ENCODE measurements at regions not wholly inside any gene's neighbourhood (a gene's known extent, or its start where the extent isn't known, plus 50 kb on each side); places are given as distances from the start of the nearest gene placed in this dataset.

DNA sequence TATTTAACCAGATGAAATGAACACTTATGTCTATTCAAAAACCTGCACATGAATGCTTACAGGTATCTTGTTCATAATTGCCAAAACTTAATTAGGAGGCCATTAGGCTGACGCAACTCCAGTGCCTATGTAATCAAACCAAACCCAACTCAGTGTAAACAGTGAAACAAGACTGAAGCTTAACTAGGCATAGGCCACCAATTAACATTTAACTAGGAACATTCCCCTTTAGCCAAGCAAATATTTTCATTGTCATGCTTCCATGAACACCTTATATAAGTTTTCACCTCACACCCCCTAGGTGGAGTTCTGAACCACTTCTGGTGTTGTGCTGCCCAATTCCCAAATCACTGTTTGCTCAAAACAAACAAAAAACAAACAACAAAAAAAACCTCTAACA lies 686.0 kb downstream of the STPG2 start:
- H3K4me1 ChIP-seq (ENCODE audit: control insufficient read depth, insufficient read depth, low read length), result peaks cover 15% of the 10 kb centered on the region
- H3K9me3 ChIP-seq (ENCODE audit: control insufficient read depth, insufficient read depth, low read length), result peaks cover 3% of the 10 kb centered on the region; the same call in 1 of the 2 replicates
- no peak overlapping the region for H3K9ac ChIP-seq (ENCODE audit: low read depth, low read length)
- H3K36me3 ChIP-seq (ENCODE audit: control insufficient read depth, insufficient read depth, low read length), result no peaks in the 10 kb centered on the region
- H3K4me3 ChIP-seq (ENCODE audit: low read depth, low read length), result no peak overlapping the region
- no peak overlapping the region for H3K27ac ChIP-seq (ENCODE audit: low read depth, low read length)
- H3K27me3 ChIP-seq (ENCODE audit: control insufficient read depth, insufficient read depth, low read length), result no peaks in the 10 kb centered on the region

DNA sequence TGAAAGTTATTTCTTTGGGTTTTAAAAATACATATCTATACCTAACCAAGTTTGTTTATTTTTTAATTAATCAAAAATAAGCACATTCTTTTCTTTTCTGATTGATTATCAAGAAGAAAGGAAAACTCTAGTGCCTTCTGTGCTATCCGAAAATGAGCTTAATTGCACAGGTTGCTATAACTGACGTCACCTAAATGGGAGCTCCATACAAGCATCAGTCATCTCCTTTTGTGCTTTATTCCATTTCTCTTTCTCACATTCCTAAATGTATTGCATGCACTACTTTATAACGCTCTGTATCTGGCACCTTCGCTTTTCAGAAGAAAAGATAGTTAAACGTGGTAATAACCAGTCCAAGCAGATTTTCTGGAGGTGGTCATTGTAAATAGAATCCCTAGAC lies 675.0 kb downstream of the STPG2 start:
- Histone ChIP-seq H3K4me3 (ENCODE audit: low read depth, low read length) (no peak overlapping the region), H3K9ac (ENCODE audit: low read depth, low read length) (no peak overlapping the region), H3K27ac (ENCODE audit: low read depth, low read length) (no peak overlapping the region), H3K9me3 (ENCODE audit: control insufficient read depth, insufficient read depth, low read length) (no peaks in the 10 kb centered on the region), H3K36me3 (ENCODE audit: control insufficient read depth, insufficient read depth, low read length) (no peaks in the 10 kb centered on the region), H3K27me3 (ENCODE audit: control insufficient read depth, insufficient read depth, low read length) (no peaks in the 10 kb centered on the region), H3K4me1 (ENCODE audit: control insufficient read depth, insufficient read depth, low read length) (no peaks in the 10 kb centered on the region)

DNA sequence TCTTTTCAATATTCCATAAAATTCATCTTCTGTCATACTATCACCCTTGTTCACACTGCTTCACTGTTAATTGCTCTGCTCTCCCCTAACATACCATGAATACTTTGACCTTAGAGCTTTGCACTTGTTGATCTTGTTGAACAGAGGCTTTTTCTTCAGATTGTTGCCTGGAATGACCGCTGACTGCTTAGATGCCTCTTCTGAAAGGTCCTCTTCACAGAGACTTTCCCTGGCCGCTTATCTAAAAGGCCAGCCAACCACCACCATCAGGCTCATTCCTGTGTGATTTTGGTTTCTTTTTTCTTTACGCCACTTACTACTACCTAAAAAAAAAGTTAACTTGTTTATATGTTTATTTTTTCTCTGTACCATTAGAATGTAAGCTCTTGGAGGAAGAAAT lies 667.7 kb downstream of the STPG2 start:
- Histone ChIP-seq H3K4me1 (ENCODE audit: control insufficient read depth, insufficient read depth, low read length) (no peaks in the 10 kb centered on the region), H3K9ac (ENCODE audit: low read depth, low read length) (no peak overlapping the region), H3K9me3 (ENCODE audit: control insufficient read depth, insufficient read depth, low read length) (no peaks in the 10 kb centered on the region), H3K27me3 (ENCODE audit: control insufficient read depth, insufficient read depth, low read length) (no peaks in the 10 kb centered on the region), H3K27ac (ENCODE audit: low read depth, low read length) (no peak overlapping the region), H3K4me3 (ENCODE audit: low read depth, low read length) (no peak overlapping the region), H3K36me3 (ENCODE audit: control insufficient read depth, insufficient read depth, low read length) (no peaks in the 10 kb centered on the region)

DNA sequence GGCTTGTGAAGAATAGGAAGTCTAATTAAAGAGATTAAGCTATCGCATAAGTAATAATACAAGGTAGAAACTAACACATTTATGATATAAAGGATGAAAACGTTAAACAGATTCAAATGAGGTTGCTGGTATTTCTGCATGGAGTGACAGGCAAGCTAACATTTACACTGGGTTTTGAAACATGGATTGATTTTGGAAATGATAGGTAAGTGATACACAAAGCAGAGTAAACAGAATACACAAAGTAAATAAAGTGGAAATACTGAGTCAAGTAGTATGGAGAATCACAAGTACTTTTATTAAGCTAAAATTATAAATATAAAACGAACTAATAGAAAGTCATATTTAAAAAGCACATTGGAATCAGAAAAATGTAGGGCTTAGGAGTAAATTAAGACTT lies 665.3 kb downstream of the STPG2 start:
- H3K9ac ChIP-seq (ENCODE audit: low read depth, low read length), result no peak overlapping the region
- H3K4me3 ChIP-seq (ENCODE audit: low read depth, low read length), result no peak overlapping the region
- H3K27me3 ChIP-seq (ENCODE audit: control insufficient read depth, insufficient read depth, low read length), result no peaks in the 10 kb centered on the region
- H3K4me1 ChIP-seq (ENCODE audit: control insufficient read depth, insufficient read depth, low read length), result no peaks in the 10 kb centered on the region
- no peaks in the 10 kb centered on the region for H3K36me3 ChIP-seq (ENCODE audit: control insufficient read depth, insufficient read depth, low read length)
- no peaks in the 10 kb centered on the region for H3K9me3 ChIP-seq (ENCODE audit: control insufficient read depth, insufficient read depth, low read length)
- no peak overlapping the region for H3K27ac ChIP-seq (ENCODE audit: low read depth, low read length)

DNA sequence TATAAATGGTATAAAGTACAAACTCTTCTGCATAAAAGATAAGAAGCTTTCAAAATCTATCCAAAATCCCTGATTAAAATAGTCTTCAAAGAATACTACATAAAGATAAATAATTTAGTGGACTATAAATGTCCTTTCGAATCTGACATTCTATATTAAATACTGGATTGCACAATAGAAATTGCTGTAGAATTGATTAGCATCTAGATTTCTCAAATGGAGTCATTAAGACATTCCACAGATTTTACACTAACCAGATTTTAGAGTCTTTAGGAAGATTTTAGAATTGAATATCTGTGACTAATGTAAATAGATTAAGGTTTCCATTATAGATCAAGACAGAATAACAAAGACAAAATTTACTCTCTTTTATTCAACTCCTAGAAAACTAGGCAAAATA lies 663.9 kb downstream of the STPG2 start:
- no peaks in the 10 kb centered on the region for H3K27me3 ChIP-seq (ENCODE audit: control insufficient read depth, insufficient read depth, low read length)
- no peak overlapping the region for H3K27ac ChIP-seq (ENCODE audit: low read depth, low read length)
- H3K4me1 ChIP-seq (ENCODE audit: control insufficient read depth, insufficient read depth, low read length), result no peaks in the 10 kb centered on the region
- H3K9me3 ChIP-seq (ENCODE audit: control insufficient read depth, insufficient read depth, low read length), result no peaks in the 10 kb centered on the region
- H3K36me3 ChIP-seq (ENCODE audit: control insufficient read depth, insufficient read depth, low read length), result no peaks in the 10 kb centered on the region
- no peak overlapping the region for H3K4me3 ChIP-seq (ENCODE audit: low read depth, low read length)
- H3K9ac ChIP-seq (ENCODE audit: low read depth, low read length), result no peak overlapping the region

DNA sequence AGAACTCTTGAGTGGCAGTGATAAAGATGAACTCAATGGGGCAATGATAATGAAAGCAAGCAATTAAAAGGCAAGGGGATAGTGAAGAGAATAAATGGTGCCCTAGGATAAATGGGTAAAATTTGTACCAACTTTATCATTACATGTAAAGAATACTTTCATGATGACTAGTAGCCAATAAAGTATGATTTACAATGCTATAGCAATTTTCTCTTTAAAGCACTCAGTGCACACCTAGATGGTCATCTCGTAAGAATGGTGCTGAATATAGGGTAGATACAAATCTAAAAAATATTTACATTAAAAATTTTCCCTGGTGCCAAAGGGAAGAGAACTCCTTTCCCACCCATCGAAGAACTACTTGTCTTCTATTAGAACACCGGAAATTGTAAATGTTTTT lies 651.4 kb downstream of the STPG2 start:
- Histone ChIP-seq H3K36me3 (ENCODE audit: control insufficient read depth, insufficient read depth, low read length) (no peaks in the 10 kb centered on the region), H3K27ac (ENCODE audit: low read depth, low read length) (no peak overlapping the region), H3K9ac (ENCODE audit: low read depth, low read length) (no peak overlapping the region), H3K27me3 (ENCODE audit: control insufficient read depth, insufficient read depth, low read length) (no peaks in the 10 kb centered on the region), H3K4me1 (ENCODE audit: control insufficient read depth, insufficient read depth, low read length) (peaks cover 32% of the 10 kb centered on the region), H3K4me3 (ENCODE audit: low read depth, low read length) (no peak overlapping the region), H3K9me3 (ENCODE audit: control insufficient read depth, insufficient read depth, low read length) (no peaks in the 10 kb centered on the region)

DNA sequence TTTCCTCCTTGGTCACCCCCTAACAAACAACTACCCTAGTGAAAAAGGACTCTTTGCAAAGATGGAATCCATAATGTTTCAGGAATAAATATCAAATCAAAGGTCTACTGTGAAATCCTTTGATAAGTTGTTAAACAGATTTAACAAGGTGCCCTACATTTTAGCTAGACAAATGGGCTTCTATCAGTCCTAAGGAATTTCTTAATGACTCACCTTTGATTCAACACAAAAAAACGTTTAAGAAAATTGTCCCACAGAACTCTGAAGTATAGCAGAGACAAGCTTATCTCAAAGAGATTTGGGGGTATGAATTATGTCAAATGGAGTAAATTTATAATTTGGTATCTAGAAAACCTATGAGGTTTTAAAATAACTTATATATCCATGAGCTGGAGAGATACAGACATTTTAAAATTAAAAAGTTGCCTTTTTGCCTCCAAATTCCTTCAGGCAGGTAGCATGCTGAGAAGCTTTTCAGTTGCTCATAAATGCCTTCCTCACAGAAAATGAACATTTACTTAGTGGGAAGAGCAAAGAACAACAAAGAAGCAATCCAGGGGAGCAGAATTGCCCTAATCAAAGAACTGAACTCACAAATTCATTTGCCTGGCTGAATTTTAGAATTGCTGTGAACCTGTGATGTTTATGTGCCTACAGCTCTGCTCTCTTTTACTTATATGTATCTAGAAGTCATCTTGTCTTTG lies 649.3 kb downstream of the STPG2 start:
- Histone ChIP-seq H3K9me3 (ENCODE audit: control insufficient read depth, insufficient read depth, low read length) (no peaks in the 10 kb centered on the region), H3K4me3 (ENCODE audit: low read depth, low read length) (no peak overlapping the region), H3K9ac (ENCODE audit: low read depth, low read length) (no peak overlapping the region), H3K27ac (ENCODE audit: low read depth, low read length) (peak overlapping the region; percentile 86), H3K4me1 (ENCODE audit: control insufficient read depth, insufficient read depth, low read length) (peaks cover 51% of the 10 kb centered on the region), H3K27me3 (ENCODE audit: control insufficient read depth, insufficient read depth, low read length) (no peaks in the 10 kb centered on the region), H3K36me3 (ENCODE audit: control insufficient read depth, insufficient read depth, low read length) (no peaks in the 10 kb centered on the region)

DNA sequence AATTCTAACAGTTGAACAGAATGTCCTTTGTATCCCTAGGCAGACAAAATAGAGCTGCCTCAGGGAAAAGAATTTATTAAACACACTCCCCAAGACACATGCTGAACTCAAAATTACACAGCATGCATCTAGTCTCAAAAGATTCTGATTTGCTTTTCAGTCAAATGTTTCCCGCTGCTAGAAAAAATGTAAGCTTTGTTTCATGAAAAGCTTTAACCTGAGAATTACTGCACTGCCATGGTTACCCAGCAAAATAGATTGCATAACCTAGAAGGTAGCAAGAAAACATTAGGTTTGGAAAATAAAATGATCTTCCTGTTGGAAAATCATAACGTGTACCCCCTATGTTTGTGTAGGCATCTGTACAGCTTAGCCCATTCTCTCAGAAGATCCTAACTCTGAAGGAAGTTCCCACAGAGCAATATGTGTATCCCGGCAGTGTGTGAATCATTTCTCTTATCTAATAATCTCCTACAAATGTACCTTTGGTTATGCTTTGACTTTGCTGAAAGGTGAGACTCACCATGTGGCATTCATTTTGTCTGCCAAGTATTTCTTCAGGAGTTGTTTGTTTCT lies 646.9 kb downstream of the STPG2 start:
- Histone ChIP-seq H3K9me3 (ENCODE audit: control insufficient read depth, insufficient read depth, low read length) (no peaks in the 10 kb centered on the region), H3K27ac (ENCODE audit: low read depth, low read length) (peak overlapping the region; percentile 72), H3K4me1 (ENCODE audit: control insufficient read depth, insufficient read depth, low read length) (peaks cover 52% of the 10 kb centered on the region), H3K9ac (ENCODE audit: low read depth, low read length) (0 out of 2 replicates have a peak overlapping the region, but pooled peaks have one; percentile 7), H3K36me3 (ENCODE audit: control insufficient read depth, insufficient read depth, low read length) (no peaks in the 10 kb centered on the region), H3K4me3 (ENCODE audit: low read depth, low read length) (no peak overlapping the region), H3K27me3 (ENCODE audit: control insufficient read depth, insufficient read depth, low read length) (no peaks in the 10 kb centered on the region)

DNA sequence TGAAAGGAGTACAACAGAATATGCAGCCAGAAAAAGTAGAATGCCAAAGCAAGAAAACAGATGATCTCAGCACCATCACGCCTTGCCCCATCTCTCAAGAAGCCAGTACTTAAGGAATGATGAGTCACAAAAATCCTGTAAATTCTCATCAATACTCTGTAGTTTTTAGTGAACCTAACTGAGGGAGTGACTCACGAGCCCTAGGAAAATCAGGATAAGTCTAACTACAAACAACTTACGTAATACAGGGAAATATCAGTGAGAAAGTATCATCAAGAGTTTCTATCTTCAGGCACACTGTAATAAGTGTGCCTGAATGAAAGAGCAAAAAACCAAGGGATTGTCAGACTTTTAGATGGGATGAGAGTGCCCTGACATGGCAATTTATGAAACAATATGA lies 644.4 kb downstream of the STPG2 start:
- peaks cover 42% of the 10 kb centered on the region for H3K4me1 ChIP-seq (ENCODE audit: control insufficient read depth, insufficient read depth, low read length)
- no peaks in the 10 kb centered on the region for H3K9me3 ChIP-seq (ENCODE audit: control insufficient read depth, insufficient read depth, low read length)
- no peak overlapping the region for H3K9ac ChIP-seq (ENCODE audit: low read depth, low read length)
- no peaks in the 10 kb centered on the region for H3K36me3 ChIP-seq (ENCODE audit: control insufficient read depth, insufficient read depth, low read length)
- H3K27ac ChIP-seq (ENCODE audit: low read depth, low read length), result peak overlapping the region; percentile 79
- no peak overlapping the region for H3K4me3 ChIP-seq (ENCODE audit: low read depth, low read length)
- no peaks in the 10 kb centered on the region for H3K27me3 ChIP-seq (ENCODE audit: control insufficient read depth, insufficient read depth, low read length)

DNA sequence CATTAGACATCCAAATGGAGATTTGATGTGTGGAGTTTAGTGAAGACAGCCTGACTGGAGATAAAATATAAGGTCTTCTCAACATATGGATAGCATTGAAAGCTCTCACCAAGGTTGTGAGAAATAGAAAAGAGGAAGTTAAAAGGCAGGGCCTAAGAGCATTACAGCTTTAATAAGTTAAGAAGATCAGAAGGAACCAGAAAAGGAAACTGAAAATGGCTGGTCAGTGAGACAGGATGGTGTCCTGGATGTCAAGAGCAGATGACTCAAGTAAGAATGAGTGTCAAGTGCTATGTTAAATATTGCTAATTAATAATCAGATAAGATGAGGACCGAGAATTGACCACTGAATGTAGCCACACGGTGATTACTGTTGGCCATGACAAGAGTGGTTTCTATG lies 642.9 kb downstream of the STPG2 start:
- H3K27me3 ChIP-seq (ENCODE audit: control insufficient read depth, insufficient read depth, low read length), result no peaks in the 10 kb centered on the region
- H3K9me3 ChIP-seq (ENCODE audit: control insufficient read depth, insufficient read depth, low read length), result no peaks in the 10 kb centered on the region
- H3K4me1 ChIP-seq (ENCODE audit: control insufficient read depth, insufficient read depth, low read length), result peaks cover 45% of the 10 kb centered on the region
- H3K27ac ChIP-seq (ENCODE audit: low read depth, low read length), result no peak overlapping the region
- no peaks in the 10 kb centered on the region for H3K36me3 ChIP-seq (ENCODE audit: control insufficient read depth, insufficient read depth, low read length)
- H3K4me3 ChIP-seq (ENCODE audit: low read depth, low read length), result no peak overlapping the region
- no peak overlapping the region for H3K9ac ChIP-seq (ENCODE audit: low read depth, low read length)

DNA sequence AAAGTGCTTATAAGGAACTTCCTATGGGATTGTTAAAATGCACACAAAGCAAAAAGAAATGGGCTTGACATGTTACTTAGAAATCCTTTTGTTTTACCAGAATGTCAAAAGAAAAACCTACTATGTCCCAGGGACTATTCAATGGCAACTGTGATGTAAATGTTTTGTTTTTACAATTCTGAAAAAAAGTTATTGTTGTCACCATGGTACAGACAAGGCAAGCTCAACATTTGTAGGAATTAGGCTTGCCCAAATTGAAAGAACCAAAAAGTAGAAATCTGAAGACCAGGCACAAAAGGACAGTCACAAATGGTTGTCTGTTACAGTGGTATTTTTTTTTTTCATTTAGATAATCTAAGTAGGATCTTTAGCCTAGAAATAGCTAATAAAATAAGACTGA lies 638.6 kb downstream of the STPG2 start:
- H3K4me3 ChIP-seq (ENCODE audit: low read depth, low read length), result peak overlapping the region; percentile 14; the same call in 1 of the 2 replicates
- no peaks in the 10 kb centered on the region for H3K27me3 ChIP-seq (ENCODE audit: control insufficient read depth, insufficient read depth, low read length)
- peak overlapping the region; percentile 84 for H3K27ac ChIP-seq (ENCODE audit: low read depth, low read length)
- H3K9ac ChIP-seq (ENCODE audit: low read depth, low read length), result no peak overlapping the region
- no peaks in the 10 kb centered on the region for H3K9me3 ChIP-seq (ENCODE audit: control insufficient read depth, insufficient read depth, low read length)
- peaks cover 19% of the 10 kb centered on the region for H3K4me1 ChIP-seq (ENCODE audit: control insufficient read depth, insufficient read depth, low read length)
- H3K36me3 ChIP-seq (ENCODE audit: control insufficient read depth, insufficient read depth, low read length), result no peaks in the 10 kb centered on the region

Data from HUES48 (cell line).